Breast epithelium (tissue), 4 donors: ENCODE measurements at regions not wholly inside any gene's neighbourhood (a gene's known extent, or its start where the extent isn't known, plus 50 kb on each side); places are given as distances from the start of the nearest gene placed in this dataset.

Experiments
- DNase-seq, 2 donors: peaks; one replicate each; pipeline ENCODE4 v3.0.0-alpha.2; 2019; ENCODE audit warnings: low spot score in 2 of 2
- H3K27ac ChIP-seq, 2 donors: fragments of 200-600 bp; sonication (generic) in 1 of 2; one replicate each; pipeline ENCODE4 v1.5.1; 2016 to 2019; ENCODE audit warnings: mild to moderate bottlenecking in 1 of 2
- H3K27me3 ChIP-seq, 2 donors: fragments of 200-600 bp; sonication (generic) in 1 of 2; one replicate each; pipeline versions ENCODE4 v1.5.1 to v1.6.0; 2017 to 2019; ENCODE audit warnings: control low read depth in 1 of 2, mild to moderate bottlenecking in 1 of 2
- H3K36me3 ChIP-seq: fragments of 200-600 bp; one replicate; pipeline ENCODE4 v1.5.1; 2019
- H3K4me1 ChIP-seq, 2 donors: fragments of 200-600 bp; sonication (generic); one replicate each; pipeline ENCODE4 v1.5.1; 2016 to 2019; ENCODE audit warnings: control low read depth in 1 of 2
- H3K4me3 ChIP-seq, 3 donors: fragments of 200-600 bp; sonication (generic); 1 replicate in 2 of 3; 2 replicates in 1 of 3; pipeline ENCODE4 v1.5.1; 2016 to 2019; ENCODE audit warnings: mild to moderate bottlenecking in 3 of 3, moderate library complexity in 2 of 3
- H3K9me3 ChIP-seq, 2 donors: fragments of 200-600 bp; sonication (generic) in 1 of 2; one replicate each; pipeline ENCODE4 v1.5.1; 2016 to 2019; ENCODE audit warnings: control low read depth in 1 of 2
- CTCF ChIP-seq, 3 donors: fragments of 450-650 bp; IDR thresholded peaks; one replicate each; pipeline ENCODE4 v1.5.1; 2016 to 2017; ENCODE audit warnings: antibody characterized with exemption in 3 of 3, mild to moderate bottlenecking in 3 of 3, moderate library complexity in 3 of 3
- POLR2A ChIP-seq: fragments of 450-650 bp; IDR thresholded peaks from one replicate; pipeline ENCODE4 v1.6.1; 2016; ENCODE audit warnings: antibody characterized with exemption, mild to moderate bottlenecking, moderate library complexity
- POLR2AphosphoS5 ChIP-seq, 3 donors: sonication (generic); formaldehyde crosslinking; IDR thresholded peaks; one replicate each; pipeline ENCODE4 v1.6.1; 2017; ENCODE audit warnings: antibody characterized with exemption in 3 of 3
- intact Hi-C: fragments of 100-400 bp; cut with DNase I; formaldehyde crosslinking; loops from one replicate; pipeline ENCODE4 v1.15.1; 2023; ENCODE audit warnings: low total_unique reads

- no peak overlapping the region for H3K27ac ChIP-seq
- no peak overlapping the region for H3K4me3 ChIP-seq
- no peak for DNase-seq
- no peaks in the 10 kb centered on the region for H3K36me3 ChIP-seq
- no peaks in the 10 kb centered on the region for H3K4me1 ChIP-seq
- intact Hi-C loops = loop anchor here (1.0 kb wide), 1 partner anchor 17 kb away; no protein-coding TSS in a partner anchor
- TF ChIP-seq POLR2AphosphoS5 (IDR thresholded peaks at IDR 0.05) (no peak), CTCF (IDR thresholded peaks at IDR 0.05) (no peak), POLR2A (no peak)
- no peaks in the 10 kb centered on the region for H3K27me3 ChIP-seq
- H3K9me3 ChIP-seq = no peaks in the 10 kb centered on the region
Observed at GRCh38 chr2:172361840-172362239, 65.5 kb upstream of the ITGA6 start.

- H3K27ac ChIP-seq = no peak overlapping the region
- TF ChIP-seq POLR2AphosphoS5 (IDR thresholded peaks at IDR 0.05) (no peak), POLR2A (no peak), CTCF (IDR thresholded peaks at IDR 0.05) (no peak)
- H3K27me3 ChIP-seq = no peaks in the 10 kb centered on the region
- no peaks in the 10 kb centered on the region for H3K9me3 ChIP-seq
- H3K36me3 ChIP-seq = no peaks in the 10 kb centered on the region
- intact Hi-C loops = no loop called here
- no peak overlapping the region for H3K4me3 ChIP-seq
- DNase-seq = no peak
- no peaks in the 10 kb centered on the region for H3K4me1 ChIP-seq
Observed at GRCh38 chr2:172364261-172364660, 63.1 kb upstream of the ITGA6 start.

GRCh38 chr2:172366596-172367150 lies 60.7 kb upstream of the ITGA6 start:
- no peaks in the 10 kb centered on the region for H3K36me3 ChIP-seq

GRCh38 chr2:172370821-172371455 lies 56.4 kb upstream of the ITGA6 start:
- Histone ChIP-seq H3K27ac (no peak overlapping the region), H3K36me3 (no peaks in the 10 kb centered on the region), H3K27me3 (no peaks in the 10 kb centered on the region), H3K4me1 (no peaks in the 10 kb centered on the region), H3K4me3 (no peak overlapping the region), H3K9me3 (no peaks in the 10 kb centered on the region)
- DNase-seq = no peak
- no peak for TF ChIP-seq POLR2AphosphoS5 (IDR thresholded peaks at IDR 0.05)
- TF ChIP-seq CTCF (IDR thresholded peaks at IDR 0.05) = no peak
- TF ChIP-seq POLR2A = no peak
- intact Hi-C loops = no loop called here

More at GRCh38 chr2:172366596-172367150, 60.7 kb upstream of the ITGA6 start:
- Histone ChIP-seq H3K4me1 (no peaks in the 10 kb centered on the region), H3K27ac (no peak overlapping the region), H3K4me3 (no peak overlapping the region), H3K9me3 (no peaks in the 10 kb centered on the region), H3K27me3 (no peaks in the 10 kb centered on the region)
- DNase-seq = no peak
- intact Hi-C loops = no loop called here
- TF ChIP-seq CTCF (IDR thresholded peaks at IDR 0.05) (no peak), POLR2AphosphoS5 (IDR thresholded peaks at IDR 0.05) (no peak), POLR2A (no peak)

- Histone ChIP-seq H3K4me3 (no peak overlapping the region), H3K4me1 (no peaks in the 10 kb centered on the region), H3K36me3 (no peaks in the 10 kb centered on the region), H3K27me3 (no peaks in the 10 kb centered on the region), H3K27ac (no peak overlapping the region), H3K9me3 (no peaks in the 10 kb centered on the region)
- TF ChIP-seq CTCF (IDR thresholded peaks at IDR 0.05) (no peak), POLR2A (no peak), POLR2AphosphoS5 (IDR thresholded peaks at IDR 0.05) (no peak)
- intact Hi-C loops = no loop called here
- DNase-seq = no peak
Observed at GRCh38 chr2:172372436-172372835, 55.0 kb upstream of the ITGA6 start.
